ENCODE measurements at regions not wholly inside any gene's neighbourhood (a gene's known extent, or its start where the extent isn't known, plus 50 kb on each side); places are given as distances from the start of the nearest gene placed in this dataset.

- POLR2A ChIA-PET (ENCODE audit: unreplicated experiment): no interaction called here
- Histone ChIP-seq H3K36me3 (ENCODE audit: low read depth) (no peaks in the 10 kb centered on the region), H3F3A (ENCODE audit: insufficient read depth, low read depth) (no peaks in the 10 kb centered on the region), H3K4me2 (no peak overlapping the region), H3K27ac (no peak overlapping the region), H3K9me3 (ENCODE audit: insufficient read depth, low read depth) (no peaks in the 10 kb centered on the region), H3K9me2 (ENCODE audit: insufficient read depth) (no peaks in the 10 kb centered on the region), H3K27me3 (ENCODE audit: insufficient read depth, low read depth) (no peaks in the 10 kb centered on the region), H2AFZ (no peak overlapping the region), H3K4me1 (replicated peaks; ENCODE audit: insufficient read depth) (0 out of 2 replicates have a peak, but pooled peaks cover 8% of the 10 kb centered on the region), H4K20me1 (ENCODE audit: insufficient read depth) (no peaks in the 10 kb centered on the region), H3K4me3 (no peak overlapping the region), H3K79me2 (ENCODE audit: low read depth) (no peaks in the 10 kb centered on the region)
- TF ChIP-seq CTCF (conservative IDR thresholded peaks at IDR 0.05): no peak
- TF ChIP-seq EZH2 (IDR thresholded peaks at IDR 0.05; ENCODE audit: low read depth): no peak
- no TSS peak for BruUV-seq (replicated peaks)
- intact Hi-C loops (cut with micrococcal nuclease; ENCODE audit: unreplicated experiment): no loop called here
- CTCF ChIA-PET: no interaction called here
- no peak for DNase-seq
Observed at GRCh38 chr12:30825341-30825740, 70.6 kb upstream of the CAPRIN2 start.

- no peaks in the 10 kb centered on the region for H3F3A ChIP-seq (ENCODE audit: insufficient read depth, low read depth)
- intact Hi-C loops (cut with micrococcal nuclease; ENCODE audit: unreplicated experiment): no loop called here
- no peaks in the 10 kb centered on the region for H3K79me2 ChIP-seq (ENCODE audit: low read depth)
- no peak for DNase-seq
- no peaks in the 10 kb centered on the region for H3K36me3 ChIP-seq (ENCODE audit: low read depth)
- no peak overlapping the region for H3K4me3 ChIP-seq
- no peaks in the 10 kb centered on the region for H3K9me3 ChIP-seq (ENCODE audit: insufficient read depth, low read depth)
- POLR2A ChIA-PET (ENCODE audit: unreplicated experiment): interaction anchor here (0.5 kb wide), 1 partner anchor 1460 kb away, joined by 9 read pairs; no protein-coding TSS in a partner anchor
- no peaks in the 10 kb centered on the region for H4K20me1 ChIP-seq (ENCODE audit: insufficient read depth)
- H3K27ac ChIP-seq: no peak overlapping the region
- CTCF ChIA-PET: no interaction called here
- no TSS peak for BruUV-seq (replicated peaks)
- H3K4me2 ChIP-seq: no peak overlapping the region
- no peak for TF ChIP-seq EZH2 (IDR thresholded peaks at IDR 0.05; ENCODE audit: low read depth)
- TF ChIP-seq CTCF (conservative IDR thresholded peaks at IDR 0.05): no peak
- no peaks in the 10 kb centered on the region for H3K9me2 ChIP-seq (ENCODE audit: insufficient read depth)
- H3K27me3 ChIP-seq (ENCODE audit: insufficient read depth, low read depth): no peaks in the 10 kb centered on the region
- H3K4me1 ChIP-seq (replicated peaks; ENCODE audit: insufficient read depth): 0 out of 2 replicates have a peak, but pooled peaks cover 8% of the 10 kb centered on the region
- H2AFZ ChIP-seq: no peak overlapping the region
Observed at GRCh38 chr12:30824311-30824710, 69.6 kb upstream of the CAPRIN2 start.

- ChIA-PET POLR2A (ENCODE audit: unreplicated experiment) (interaction anchor here (0.5 kb wide), 1 partner anchor 1459 kb away, joined by 9 read pairs; no protein-coding TSS in a partner anchor), CTCF (no interaction called here)
- no peak overlapping the region for H3K27ac ChIP-seq
- H4K20me1 ChIP-seq (ENCODE audit: insufficient read depth): no peaks in the 10 kb centered on the region
- TF ChIP-seq EZH2 (IDR thresholded peaks at IDR 0.05; ENCODE audit: low read depth) (no peak), CTCF (conservative IDR thresholded peaks at IDR 0.05) (no peak)
- DNase-seq: no peak
- H3K9me2 ChIP-seq (ENCODE audit: insufficient read depth): no peaks in the 10 kb centered on the region
- no peaks in the 10 kb centered on the region for H3F3A ChIP-seq (ENCODE audit: insufficient read depth, low read depth)
- H3K4me1 ChIP-seq (replicated peaks; ENCODE audit: insufficient read depth): 0 out of 2 replicates have a peak, but pooled peaks cover 4% of the 10 kb centered on the region
- no peaks in the 10 kb centered on the region for H3K27me3 ChIP-seq (ENCODE audit: insufficient read depth, low read depth)
- no peak overlapping the region for H3K4me2 ChIP-seq
- H3K79me2 ChIP-seq (ENCODE audit: low read depth): no peaks in the 10 kb centered on the region
- no peak overlapping the region for H3K4me3 ChIP-seq
- H3K36me3 ChIP-seq (ENCODE audit: low read depth): no peaks in the 10 kb centered on the region
- BruUV-seq (replicated peaks): no TSS peak
- H2AFZ ChIP-seq: no peak overlapping the region
- H3K9me3 ChIP-seq (ENCODE audit: insufficient read depth, low read depth): no peaks in the 10 kb centered on the region
- intact Hi-C loops (cut with micrococcal nuclease; ENCODE audit: unreplicated experiment): no loop called here
Observed at GRCh38 chr12:30823764-30824163, 69.0 kb upstream of the CAPRIN2 start.

Data from PC-9 (cell line).